ENCODE measurements at regions not wholly inside any gene's neighbourhood (a gene's known extent, or its start where the extent isn't known, plus 50 kb on each side); places are given as distances from the start of the nearest gene placed in this dataset.

- Histone ChIP-seq H3K27ac (no peak overlapping the region), H3K36me3 (replicated peaks; ENCODE audit: insufficient read depth, low read depth) (no peaks in the 10 kb centered on the region), H3K4me1 (ENCODE audit: insufficient read depth) (no peaks in the 10 kb centered on the region), H3K4me2 (no peak overlapping the region), H2AFZ (no peak overlapping the region), H3K9me3 (ENCODE audit: low read depth) (no peaks in the 10 kb centered on the region), H3K9me2 (replicated peaks; ENCODE audit: insufficient read depth) (no peaks in the 10 kb centered on the region), H4K20me1 (ENCODE audit: insufficient read depth, poor library complexity, severe bottlenecking) (no peaks in the 10 kb centered on the region), H3K27me3 (no peaks in the 10 kb centered on the region), H3K4me3 (no peak overlapping the region), H3K79me2 (no peaks in the 10 kb centered on the region)
- 73% methylated on average over 1 of the region's 1 CpG for WGBS (ENCODE audit: low lambda C conversion rate, missing lambda C conversion rate)
- TF ChIP-seq EZH2 (IDR thresholded peaks at IDR 0.05; ENCODE audit: borderline replicate concordance) = no peak
- no peak for TF ChIP-seq EZH2phosphoT487 (IDR thresholded peaks at IDR 0.05; ENCODE audit: low read depth, severe bottlenecking, unreplicated experiment)
- TF ChIP-seq CTCF (IDR thresholded peaks at IDR 0.05; ENCODE audit: poor library complexity) = no peak
- no peak for DNase-seq (ENCODE audit: low spot score)
These were observed 133.9 kb upstream of the ANKRD55 start for GRCh38 chr5:56366986-56367385.

- no peaks in the 10 kb centered on the region for H3K9me3 ChIP-seq (ENCODE audit: low read depth)
- H3K36me3 ChIP-seq (replicated peaks; ENCODE audit: insufficient read depth, low read depth) = no peaks in the 10 kb centered on the region
- H3K27ac ChIP-seq = no peak overlapping the region
- no peak overlapping the region for H2AFZ ChIP-seq
- no peak overlapping the region for H3K4me3 ChIP-seq
- H4K20me1 ChIP-seq (ENCODE audit: insufficient read depth, poor library complexity, severe bottlenecking) = no peaks in the 10 kb centered on the region
- 94% methylated on average over 2 of the region's 2 CpGs for WGBS (ENCODE audit: low lambda C conversion rate, missing lambda C conversion rate)
- no peak for DNase-seq (ENCODE audit: low spot score)
- H3K27me3 ChIP-seq = no peaks in the 10 kb centered on the region
- H3K79me2 ChIP-seq = no peaks in the 10 kb centered on the region
- no peak overlapping the region for H3K4me2 ChIP-seq
- TF ChIP-seq EZH2phosphoT487 (IDR thresholded peaks at IDR 0.05; ENCODE audit: low read depth, severe bottlenecking, unreplicated experiment) = no peak
- no peak for TF ChIP-seq CTCF (IDR thresholded peaks at IDR 0.05; ENCODE audit: poor library complexity)
- TF ChIP-seq EZH2 (IDR thresholded peaks at IDR 0.05; ENCODE audit: borderline replicate concordance) = no peak
- H3K4me1 ChIP-seq (ENCODE audit: insufficient read depth) = peaks cover 30% of the 10 kb centered on the region
- no peaks in the 10 kb centered on the region for H3K9me2 ChIP-seq (replicated peaks; ENCODE audit: insufficient read depth)
These were observed 128.3 kb upstream of the ANKRD55 start for GRCh38 chr5:56361398-56361797.

GRCh38 chr5:56360816-56361215 lies 127.7 kb upstream of the ANKRD55 start:
- H3K4me2 ChIP-seq = no peak overlapping the region
- H4K20me1 ChIP-seq (ENCODE audit: insufficient read depth, poor library complexity, severe bottlenecking) = no peaks in the 10 kb centered on the region
- no peaks in the 10 kb centered on the region for H3K27me3 ChIP-seq
- H3K4me1 ChIP-seq (ENCODE audit: insufficient read depth) = peaks cover 34% of the 10 kb centered on the region
- WGBS (ENCODE audit: low lambda C conversion rate, missing lambda C conversion rate) = 85% methylated on average over 6 of the region's 6 CpGs
- no peak overlapping the region for H2AFZ ChIP-seq
- H3K79me2 ChIP-seq = no peaks in the 10 kb centered on the region
- no peaks in the 10 kb centered on the region for H3K36me3 ChIP-seq (replicated peaks; ENCODE audit: insufficient read depth, low read depth)
- no peak overlapping the region for H3K4me3 ChIP-seq
- TF ChIP-seq EZH2 (IDR thresholded peaks at IDR 0.05; ENCODE audit: borderline replicate concordance) = no peak
- DNase-seq (ENCODE audit: low spot score) = no peak
- H3K9me2 ChIP-seq (replicated peaks; ENCODE audit: insufficient read depth) = no peaks in the 10 kb centered on the region
- no peak overlapping the region for H3K27ac ChIP-seq
- no peaks in the 10 kb centered on the region for H3K9me3 ChIP-seq (ENCODE audit: low read depth)

GRCh38 chr5:56359809-56360685 lies 126.9 kb upstream of the ANKRD55 start:
- Histone ChIP-seq H3K4me2 (no peak overlapping the region), H3K9me2 (replicated peaks; ENCODE audit: insufficient read depth) (no peaks in the 10 kb centered on the region)
- no peak for DNase-seq (ENCODE audit: low spot score)

More at GRCh38 chr5:56359809-56360685, 126.9 kb upstream of the ANKRD55 start:
- H3K79me2 ChIP-seq = no peaks in the 10 kb centered on the region
- H3K4me3 ChIP-seq = no peak overlapping the region
- no peaks in the 10 kb centered on the region for H3K27me3 ChIP-seq
- H4K20me1 ChIP-seq (ENCODE audit: insufficient read depth, poor library complexity, severe bottlenecking) = no peaks in the 10 kb centered on the region
- no peaks in the 10 kb centered on the region for H3K36me3 ChIP-seq (replicated peaks; ENCODE audit: insufficient read depth, low read depth)
- H3K9me3 ChIP-seq (ENCODE audit: low read depth) = no peaks in the 10 kb centered on the region
- H3K27ac ChIP-seq = peak overlapping the region; percentile 81
- TF ChIP-seq EZH2phosphoT487 (IDR thresholded peaks at IDR 0.05; ENCODE audit: low read depth, severe bottlenecking, unreplicated experiment) = no peak
- TF ChIP-seq CTCF (IDR thresholded peaks at IDR 0.05; ENCODE audit: poor library complexity) = no peak
- TF ChIP-seq EZH2 (IDR thresholded peaks at IDR 0.05; ENCODE audit: borderline replicate concordance) = no peak
- peaks cover 39% of the 10 kb centered on the region for H3K4me1 ChIP-seq (ENCODE audit: insufficient read depth)
- WGBS (ENCODE audit: low lambda C conversion rate, missing lambda C conversion rate) = 89% methylated on average over 7 of the region's 7 CpGs
- H2AFZ ChIP-seq = no peak overlapping the region
